ENCODE measurements at regions not wholly inside any gene's neighbourhood (a gene's known extent, or its start where the extent isn't known, plus 50 kb on each side); places are given as distances from the start of the nearest gene placed in this dataset.

DNA sequence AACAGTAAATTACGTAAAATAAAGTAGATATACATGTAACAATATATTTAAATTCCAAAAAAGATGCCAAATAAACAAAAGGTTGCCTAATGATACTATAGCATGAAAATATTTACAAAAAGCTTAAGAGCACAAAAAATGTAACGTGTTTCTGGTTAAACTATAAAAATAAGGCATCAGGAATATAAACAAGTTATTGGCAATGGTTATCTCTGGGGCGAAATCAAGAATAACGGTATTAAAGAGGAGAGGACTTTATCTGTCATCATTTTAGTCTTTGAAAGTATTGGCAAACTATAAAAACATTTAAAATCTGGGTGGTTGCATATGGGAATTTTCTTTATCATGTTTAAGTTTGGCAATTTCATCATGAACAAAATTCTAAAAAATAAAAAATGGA is 1599.2 kb downstream of the MAT2B start:
- Mint-ChIP-seq H3K4me3 (no peak overlapping the region), H3K9me3 (peaks cover 2 to 14% (median 9%) of the 10 kb centered on the region in 7 donors), H3K4me1 (no peaks in the 10 kb centered on the region), H3K36me3 (no peaks in the 10 kb centered on the region), H3K27me3 (no peaks in the 10 kb centered on the region), H3K27ac (peak overlapping the region in 1 of 3 donors; percentile 5)
- no peaks in the 10 kb centered on the region for H3K36me3 ChIP-seq (ENCODE audit: control insufficient read depth, insufficient read depth, low read length)
- no peak for ATAC-seq (ENCODE audit: low read depth in 2 of 2)
- no peaks in the 10 kb centered on the region for H3K9me3 ChIP-seq (ENCODE audit: control insufficient read depth in 2 of 2, low read length in 2 of 2)
- no peaks in the 10 kb centered on the region for H3K27me3 ChIP-seq (ENCODE audit: control insufficient read depth, insufficient read depth, low read length)
- H3K4me1 ChIP-seq (ENCODE audit: control insufficient read depth, insufficient read depth, low read length, poor library complexity, severe bottlenecking), result no peaks in the 10 kb centered on the region
- DNase-seq, result no peak
- H3K27ac ChIP-seq (ENCODE audit: insufficient read depth, low read length, poor library complexity, severe bottlenecking), result no peak overlapping the region
- H3K4me3 ChIP-seq (ENCODE audit: low read depth, low read length), result no peak overlapping the region

DNA sequence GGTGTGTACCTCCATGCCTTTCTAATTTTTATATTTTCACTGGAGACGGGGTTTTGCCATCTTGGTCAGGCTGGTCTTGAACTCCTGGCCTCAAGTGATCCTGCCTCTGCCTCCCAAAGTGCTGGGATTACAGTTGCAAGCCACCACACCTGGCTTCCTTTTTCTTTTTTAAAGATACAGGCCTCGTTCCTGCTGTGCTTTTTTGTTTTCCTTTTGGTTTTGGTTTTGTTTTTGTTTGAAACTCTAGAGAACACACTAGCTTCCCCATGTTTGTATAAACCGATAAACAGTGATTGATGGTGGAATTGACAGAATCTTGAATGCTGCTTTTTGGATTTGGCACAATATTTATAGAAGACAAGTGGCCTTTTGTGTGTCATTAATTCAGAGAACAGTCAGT is 1603.4 kb downstream of the MAT2B start:
- Mint-ChIP-seq H3K9me3 (peaks cover 0 to 11% (median 5%) of the 10 kb centered on the region in 7 donors), H3K27me3 (no peaks in the 10 kb centered on the region), H3K36me3 (no peaks in the 10 kb centered on the region), H3K4me1 (no peaks in the 10 kb centered on the region), H3K4me3 (no peak overlapping the region), H3K27ac (no peak overlapping the region)
- no peaks in the 10 kb centered on the region for H3K36me3 ChIP-seq (ENCODE audit: control insufficient read depth, insufficient read depth, low read length)
- H3K27ac ChIP-seq (ENCODE audit: insufficient read depth, low read length, poor library complexity, severe bottlenecking), result no peak overlapping the region
- ATAC-seq (ENCODE audit: low read depth in 2 of 2) (no peak), DNase-seq (no peak)
- no peak overlapping the region for H3K4me3 ChIP-seq (ENCODE audit: low read depth, low read length)
- H3K27me3 ChIP-seq (ENCODE audit: control insufficient read depth, insufficient read depth, low read length), result no peaks in the 10 kb centered on the region
- H3K9me3 ChIP-seq (ENCODE audit: control insufficient read depth in 2 of 2, low read length in 2 of 2), result peaks cover 0 to 6% of the 10 kb centered on the region in 2 experiments
- H3K4me1 ChIP-seq (ENCODE audit: control insufficient read depth, insufficient read depth, low read length, poor library complexity, severe bottlenecking), result no peaks in the 10 kb centered on the region

- Mint-ChIP-seq H3K9me3 (peaks cover 0 to 46% (median 3%) of the 10 kb centered on the region in 7 donors), H3K27ac (no peak overlapping the region), H3K4me3 (no peak overlapping the region), H3K27me3 (no peaks in the 10 kb centered on the region), H3K36me3 (no peaks in the 10 kb centered on the region), H3K4me1 (no peaks in the 10 kb centered on the region)
- Histone ChIP-seq H3K4me1 (ENCODE audit: control insufficient read depth, insufficient read depth, low read length, poor library complexity, severe bottlenecking) (no peaks in the 10 kb centered on the region), H3K27ac (ENCODE audit: insufficient read depth, low read length, poor library complexity, severe bottlenecking) (no peak overlapping the region), H3K4me3 (ENCODE audit: low read depth, low read length) (no peak overlapping the region), H3K9me3 (ENCODE audit: control insufficient read depth in 2 of 2, low read length in 2 of 2) (peaks cover 2 to 5% of the 10 kb centered on the region in 2 experiments), H3K36me3 (ENCODE audit: control insufficient read depth, insufficient read depth, low read length) (no peaks in the 10 kb centered on the region), H3K27me3 (ENCODE audit: control insufficient read depth, insufficient read depth, low read length) (no peaks in the 10 kb centered on the region)
- no peak for ATAC-seq (ENCODE audit: low read depth in 2 of 2)
- DNase-seq, result no peak
These were observed 1613.8 kb downstream of the MAT2B start for GRCh38 chr5:165119175-165119574.

DNA sequence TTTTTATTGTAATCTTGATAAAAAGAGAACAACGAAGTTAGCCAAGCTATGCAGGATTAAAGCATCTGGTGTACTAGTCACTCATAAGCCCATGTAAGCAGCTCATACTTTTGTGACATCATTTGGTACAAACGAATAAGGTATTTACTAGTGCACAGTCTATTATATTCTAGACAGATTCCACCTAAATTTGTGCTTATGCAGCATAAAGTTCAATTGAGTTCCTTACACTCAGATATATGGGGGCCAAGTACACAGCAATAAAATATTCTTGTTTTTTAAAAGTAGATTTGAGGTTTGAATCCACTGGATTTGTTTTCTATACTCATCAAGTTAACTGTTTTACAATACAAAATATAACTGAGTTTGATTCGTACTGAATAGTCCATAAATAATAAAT is 1621.2 kb downstream of the MAT2B start:
- Histone ChIP-seq H3K4me1 (ENCODE audit: control insufficient read depth, insufficient read depth, low read length, poor library complexity, severe bottlenecking) (no peaks in the 10 kb centered on the region), H3K36me3 (ENCODE audit: control insufficient read depth, insufficient read depth, low read length) (no peaks in the 10 kb centered on the region), H3K27me3 (ENCODE audit: control insufficient read depth, insufficient read depth, low read length) (no peaks in the 10 kb centered on the region), H3K9me3 (ENCODE audit: control insufficient read depth in 2 of 2, low read length in 2 of 2) (peaks cover 0 to 2% of the 10 kb centered on the region in 2 experiments), H3K27ac (ENCODE audit: insufficient read depth, low read length, poor library complexity, severe bottlenecking) (no peak overlapping the region), H3K4me3 (ENCODE audit: low read depth, low read length) (no peak overlapping the region)
- H3K27ac Mint-ChIP-seq, result no peak overlapping the region
- no peak overlapping the region for H3K4me3 Mint-ChIP-seq
- H3K36me3 Mint-ChIP-seq, result no peaks in the 10 kb centered on the region
- H3K9me3 Mint-ChIP-seq, result peaks cover 2 to 23% (median 5%) of the 10 kb centered on the region in 7 donors
- no peak for ATAC-seq (ENCODE audit: low read depth in 2 of 2)
- DNase-seq, result no peak
- no peaks in the 10 kb centered on the region for H3K27me3 Mint-ChIP-seq
- no peaks in the 10 kb centered on the region for H3K4me1 Mint-ChIP-seq

DNA sequence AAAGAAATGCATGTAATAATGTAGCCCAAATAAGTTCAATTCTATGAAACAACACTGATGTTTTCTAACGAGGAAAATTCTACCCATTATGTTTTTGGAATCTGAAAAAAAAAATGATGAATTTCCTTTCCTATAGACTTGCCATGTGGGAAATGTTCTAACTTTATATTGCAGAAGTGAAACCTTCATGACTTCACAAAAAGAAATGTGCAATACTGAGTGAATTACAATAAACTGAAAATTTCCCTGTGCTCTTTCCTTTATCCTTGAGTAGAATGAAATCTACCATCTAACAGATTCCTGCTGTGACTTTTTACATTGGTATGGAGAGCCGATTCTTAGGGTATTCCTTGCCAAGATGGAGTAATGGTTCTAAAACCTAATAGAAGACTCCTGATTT is 1622.5 kb downstream of the MAT2B start:
- H3K9me3 ChIP-seq (ENCODE audit: control insufficient read depth in 2 of 2, low read length in 2 of 2), result no peaks in the 10 kb centered on the region
- H3K9me3 Mint-ChIP-seq, result peaks cover 3 to 26% (median 8%) of the 10 kb centered on the region in 7 donors
- no peak for DNase-seq
- H3K27me3 Mint-ChIP-seq, result no peaks in the 10 kb centered on the region
- no peaks in the 10 kb centered on the region for H3K27me3 ChIP-seq (ENCODE audit: control insufficient read depth, insufficient read depth, low read length)
- H3K4me3 ChIP-seq (ENCODE audit: low read depth, low read length), result no peak overlapping the region
- no peaks in the 10 kb centered on the region for H3K36me3 Mint-ChIP-seq
- H3K27ac ChIP-seq (ENCODE audit: insufficient read depth, low read length, poor library complexity, severe bottlenecking), result no peak overlapping the region
- H3K4me1 Mint-ChIP-seq, result no peaks in the 10 kb centered on the region
- H3K4me1 ChIP-seq (ENCODE audit: control insufficient read depth, insufficient read depth, low read length, poor library complexity, severe bottlenecking), result no peaks in the 10 kb centered on the region
- H3K4me3 Mint-ChIP-seq, result no peak overlapping the region
- H3K27ac Mint-ChIP-seq, result no peak overlapping the region
- no peak for ATAC-seq (ENCODE audit: low read depth in 2 of 2)
- H3K36me3 ChIP-seq (ENCODE audit: control insufficient read depth, insufficient read depth, low read length), result no peaks in the 10 kb centered on the region

DNA sequence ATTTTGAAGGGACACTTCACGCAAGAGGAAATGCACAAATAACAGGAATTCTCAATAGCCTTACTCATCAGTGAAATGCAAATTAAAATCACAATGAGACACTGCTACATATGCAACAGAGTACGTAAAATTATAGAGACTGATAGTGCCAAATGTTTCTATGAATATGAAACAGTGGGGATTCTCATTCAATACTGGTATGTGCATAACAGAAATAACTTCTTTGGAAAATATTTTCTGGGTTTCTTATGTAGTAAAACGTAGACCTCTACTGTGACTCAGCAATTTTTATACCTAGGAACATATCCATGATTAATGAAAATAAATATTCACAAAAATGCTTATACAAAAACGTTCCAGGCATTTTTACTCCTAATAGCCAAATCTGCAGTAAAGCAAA is 1625.2 kb downstream of the MAT2B start:
- no peaks in the 10 kb centered on the region for H3K27me3 Mint-ChIP-seq
- Histone ChIP-seq H3K36me3 (ENCODE audit: control insufficient read depth, insufficient read depth, low read length) (no peaks in the 10 kb centered on the region), H3K27ac (ENCODE audit: insufficient read depth, low read length, poor library complexity, severe bottlenecking) (no peak overlapping the region), H3K9me3 (ENCODE audit: control insufficient read depth in 2 of 2, low read length in 2 of 2) (no peaks in the 10 kb centered on the region), H3K4me3 (ENCODE audit: low read depth, low read length) (no peak overlapping the region), H3K27me3 (ENCODE audit: control insufficient read depth, insufficient read depth, low read length) (no peaks in the 10 kb centered on the region), H3K4me1 (ENCODE audit: control insufficient read depth, insufficient read depth, low read length, poor library complexity, severe bottlenecking) (no peaks in the 10 kb centered on the region)
- H3K4me1 Mint-ChIP-seq, result no peaks in the 10 kb centered on the region
- no peak for DNase-seq
- H3K27ac Mint-ChIP-seq, result no peak overlapping the region
- ATAC-seq (ENCODE audit: low read depth in 2 of 2), result no peak
- H3K36me3 Mint-ChIP-seq, result no peaks in the 10 kb centered on the region
- no peak overlapping the region for H3K4me3 Mint-ChIP-seq
- H3K9me3 Mint-ChIP-seq, result peaks cover 5 to 38% (median 8%) of the 10 kb centered on the region in 7 donors

GRCh38 chr5:165134155-165134554 is 1628.7 kb downstream of the MAT2B start:
- H3K4me3 ChIP-seq (ENCODE audit: low read depth, low read length), result no peak overlapping the region
- DNase-seq, result no peak
- H3K27me3 ChIP-seq (ENCODE audit: control insufficient read depth, insufficient read depth, low read length), result no peaks in the 10 kb centered on the region
- no peak overlapping the region for H3K27ac ChIP-seq (ENCODE audit: insufficient read depth, low read length, poor library complexity, severe bottlenecking)
- Mint-ChIP-seq H3K9me3 (peaks cover 4 to 48% (median 8%) of the 10 kb centered on the region in 7 donors), H3K4me1 (no peaks in the 10 kb centered on the region), H3K27me3 (no peaks in the 10 kb centered on the region), H3K4me3 (no peak overlapping the region), H3K27ac (no peak overlapping the region), H3K36me3 (no peaks in the 10 kb centered on the region)
- no peaks in the 10 kb centered on the region for H3K36me3 ChIP-seq (ENCODE audit: control insufficient read depth, insufficient read depth, low read length)
- no peaks in the 10 kb centered on the region for H3K4me1 ChIP-seq (ENCODE audit: control insufficient read depth, insufficient read depth, low read length, poor library complexity, severe bottlenecking)
- ATAC-seq (ENCODE audit: low read depth in 2 of 2), result no peak
- H3K9me3 ChIP-seq (ENCODE audit: control insufficient read depth in 2 of 2, low read length in 2 of 2), result no peaks in the 10 kb centered on the region

DNA sequence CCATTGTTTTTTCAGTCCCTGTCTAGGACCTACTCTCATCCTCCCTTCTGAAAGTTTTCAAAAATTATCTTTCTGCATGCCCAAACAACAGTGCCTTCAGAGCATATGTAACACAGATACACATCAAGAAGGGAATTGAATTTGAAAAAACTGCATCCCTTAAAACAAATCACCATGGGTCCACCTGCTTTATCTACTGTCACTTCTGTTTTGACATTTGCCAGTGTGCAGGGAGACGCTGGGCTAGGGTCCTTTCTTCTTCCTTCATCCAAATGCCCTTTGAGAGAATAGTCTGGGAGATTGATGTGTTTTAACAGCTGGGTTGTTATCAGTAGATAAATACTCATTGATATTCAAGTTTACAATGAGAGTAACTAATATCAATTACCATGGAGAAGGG is 1630.1 kb downstream of the MAT2B start:
- DNase-seq, result no peak

More for the DNA sequence above, 1630.1 kb downstream of the MAT2B start:
- Histone ChIP-seq H3K36me3 (ENCODE audit: control insufficient read depth, insufficient read depth, low read length) (no peaks in the 10 kb centered on the region), H3K27me3 (ENCODE audit: control insufficient read depth, insufficient read depth, low read length) (no peaks in the 10 kb centered on the region), H3K4me3 (ENCODE audit: low read depth, low read length) (no peak overlapping the region), H3K27ac (ENCODE audit: insufficient read depth, low read length, poor library complexity, severe bottlenecking) (no peak overlapping the region), H3K9me3 (ENCODE audit: control insufficient read depth in 2 of 2, low read length in 2 of 2) (no peaks in the 10 kb centered on the region), H3K4me1 (ENCODE audit: control insufficient read depth, insufficient read depth, low read length, poor library complexity, severe bottlenecking) (no peaks in the 10 kb centered on the region)
- peaks cover 4 to 44% (median 8%) of the 10 kb centered on the region in 7 donors for H3K9me3 Mint-ChIP-seq
- H3K36me3 Mint-ChIP-seq, result no peaks in the 10 kb centered on the region
- no peak overlapping the region for H3K27ac Mint-ChIP-seq
- H3K4me1 Mint-ChIP-seq, result no peaks in the 10 kb centered on the region
- no peak for ATAC-seq (ENCODE audit: low read depth in 2 of 2)
- no peaks in the 10 kb centered on the region for H3K27me3 Mint-ChIP-seq
- no peak overlapping the region for H3K4me3 Mint-ChIP-seq
